Neutrophil (primary cell): ENCODE measurements at regions not wholly inside any gene's neighbourhood (a gene's known extent, or its start where the extent isn't known, plus 50 kb on each side); places are given as distances from the start of the nearest gene placed in this dataset.

ENCODE experiments used
- H3K27ac ChIP-seq: fragments of 200-600 bp; sonication (generic); 2 replicates; pipeline ENCODE4 v1.5.1; 2016; ENCODE audit warnings: mild to moderate bottlenecking, moderate library complexity
- H3K27me3 ChIP-seq: fragments of 200-600 bp; sonication (generic); 2 replicates; pipeline ENCODE4 v1.6.0; 2016; ENCODE audit warnings: mild to moderate bottlenecking
- H3K36me3 ChIP-seq: fragments of 200-600 bp; sonication (generic); 2 replicates; pipeline ENCODE4 v1.5.1; 2017
- H3K4me1 ChIP-seq, 2 experiments: fragments of 200-600 bp in 1 of 2; sonication (generic) in 1 of 2; 1 replicate in 1 of 2; 2 replicates in 1 of 2; pipeline versions ENCODE4 v1.5.1 to v1.6.1; 2013 to 2016; ENCODE audit warnings: low read depth in 1 of 2, low read length in 1 of 2, mild to moderate bottlenecking in 1 of 2, moderate library complexity in 1 of 2; ENCODE audit not compliant: control insufficient read depth in 1 of 2, insufficient read depth in 1 of 2
- H3K4me3 ChIP-seq, 2 experiments: fragments of 200-600 bp in 1 of 2; sonication (generic) in 1 of 2; 1 replicate in 1 of 2; 2 replicates in 1 of 2; pipeline ENCODE4 v1.5.1; 2013 to 2016; ENCODE audit warnings: low read depth in 1 of 2, low read length in 1 of 2, mild to moderate bottlenecking in 1 of 2, moderate library complexity in 1 of 2
- H3K9me3 ChIP-seq: fragments of 200-600 bp; sonication (generic); 2 replicates; pipeline ENCODE4 v1.5.1; 2016
- TF ChIP-seq, protein P1 (sequence below): fragments of 200-600 bp; sonication (generic); IDR thresholded peaks from 2 replicates; pipeline ENCODE4 v1.5.1; 2016; ENCODE audit warnings: antibody characterized with exemption

DNA sequence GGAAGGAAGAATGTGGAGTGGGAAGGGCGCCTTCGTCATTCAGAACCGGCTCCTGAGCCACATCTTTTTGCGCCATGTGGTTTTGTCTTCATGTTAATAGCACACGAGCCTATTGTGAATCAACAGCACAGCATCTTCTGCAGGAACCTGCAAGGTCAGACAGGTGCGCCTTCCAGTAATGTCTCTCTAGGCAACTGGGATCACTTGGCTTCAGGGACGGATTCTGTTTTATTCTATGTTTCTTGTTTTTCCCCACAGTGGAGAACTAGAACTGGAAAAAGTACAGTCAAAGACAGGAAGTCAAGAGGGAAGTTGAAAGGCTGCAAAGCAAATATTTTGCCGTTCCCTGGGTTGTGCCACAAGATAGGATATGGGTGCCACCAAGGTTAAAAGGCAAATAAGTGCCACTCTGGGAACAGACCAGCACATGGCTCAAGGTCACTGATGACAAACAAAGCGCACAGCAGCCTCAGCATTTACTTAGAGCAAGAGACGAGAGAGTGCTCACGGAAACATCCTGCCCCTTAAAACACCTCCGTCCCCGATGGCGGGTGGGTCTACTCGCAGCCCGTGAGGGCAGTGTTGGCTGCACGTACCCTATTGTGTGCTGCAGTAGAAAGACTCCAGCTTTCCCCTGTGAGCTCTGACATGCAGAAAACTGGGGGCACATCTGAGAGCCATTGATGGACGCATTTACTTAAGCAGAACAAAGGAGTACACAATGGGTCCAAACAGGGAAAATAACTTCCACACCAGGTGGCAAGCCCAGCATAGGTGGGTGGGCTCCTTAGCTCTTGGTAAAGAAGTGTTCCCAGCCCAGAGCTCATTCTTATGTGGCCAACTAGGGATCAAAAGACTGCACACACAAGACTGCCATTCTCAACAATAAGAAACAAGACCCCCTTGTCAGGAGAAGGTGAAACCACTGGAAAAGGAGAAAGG, 107.2 kb upstream of the PARD3B start:
- Histone ChIP-seq H3K4me3 (no peak overlapping the region), H3K36me3 (no peaks in the 10 kb centered on the region), H3K4me1 (no peaks in the 10 kb centered on the region), H3K9me3 (no peaks in the 10 kb centered on the region), H3K27ac (no peak overlapping the region), H3K27me3 (no peaks in the 10 kb centered on the region)
- TF ChIP-seq, protein P1, sequence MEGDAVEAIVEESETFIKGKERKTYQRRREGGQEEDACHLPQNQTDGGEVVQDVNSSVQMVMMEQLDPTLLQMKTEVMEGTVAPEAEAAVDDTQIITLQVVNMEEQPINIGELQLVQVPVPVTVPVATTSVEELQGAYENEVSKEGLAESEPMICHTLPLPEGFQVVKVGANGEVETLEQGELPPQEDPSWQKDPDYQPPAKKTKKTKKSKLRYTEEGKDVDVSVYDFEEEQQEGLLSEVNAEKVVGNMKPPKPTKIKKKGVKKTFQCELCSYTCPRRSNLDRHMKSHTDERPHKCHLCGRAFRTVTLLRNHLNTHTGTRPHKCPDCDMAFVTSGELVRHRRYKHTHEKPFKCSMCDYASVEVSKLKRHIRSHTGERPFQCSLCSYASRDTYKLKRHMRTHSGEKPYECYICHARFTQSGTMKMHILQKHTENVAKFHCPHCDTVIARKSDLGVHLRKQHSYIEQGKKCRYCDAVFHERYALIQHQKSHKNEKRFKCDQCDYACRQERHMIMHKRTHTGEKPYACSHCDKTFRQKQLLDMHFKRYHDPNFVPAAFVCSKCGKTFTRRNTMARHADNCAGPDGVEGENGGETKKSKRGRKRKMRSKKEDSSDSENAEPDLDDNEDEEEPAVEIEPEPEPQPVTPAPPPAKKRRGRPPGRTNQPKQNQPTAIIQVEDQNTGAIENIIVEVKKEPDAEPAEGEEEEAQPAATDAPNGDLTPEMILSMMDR, result no peak

DNA sequence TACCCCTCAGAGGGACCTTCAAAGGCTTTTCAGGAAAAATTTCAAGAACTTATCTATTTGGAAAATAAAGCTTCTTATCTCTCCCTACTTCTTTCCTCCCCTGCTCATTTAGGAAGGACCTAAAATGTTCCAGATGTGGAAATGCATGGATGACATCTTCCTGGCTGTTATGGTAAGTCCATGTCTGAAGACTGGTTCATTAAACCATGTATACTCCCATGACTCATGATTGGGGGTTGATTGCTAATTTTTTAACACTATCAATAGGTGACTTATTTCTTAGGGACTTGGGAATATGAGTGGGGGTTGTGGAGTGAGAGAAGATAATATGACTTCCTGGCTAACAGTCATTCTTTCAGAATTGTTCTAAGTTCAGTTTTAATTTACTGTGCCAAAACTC, 104.0 kb upstream of the PARD3B start:
- no peak overlapping the region for H3K27ac ChIP-seq
- TF ChIP-seq, protein P1, result no peak
- no peaks in the 10 kb centered on the region for H3K27me3 ChIP-seq
- no peak overlapping the region for H3K4me3 ChIP-seq
- H3K9me3 ChIP-seq, result no peaks in the 10 kb centered on the region
- no peaks in the 10 kb centered on the region for H3K4me1 ChIP-seq
- no peaks in the 10 kb centered on the region for H3K36me3 ChIP-seq

DNA sequence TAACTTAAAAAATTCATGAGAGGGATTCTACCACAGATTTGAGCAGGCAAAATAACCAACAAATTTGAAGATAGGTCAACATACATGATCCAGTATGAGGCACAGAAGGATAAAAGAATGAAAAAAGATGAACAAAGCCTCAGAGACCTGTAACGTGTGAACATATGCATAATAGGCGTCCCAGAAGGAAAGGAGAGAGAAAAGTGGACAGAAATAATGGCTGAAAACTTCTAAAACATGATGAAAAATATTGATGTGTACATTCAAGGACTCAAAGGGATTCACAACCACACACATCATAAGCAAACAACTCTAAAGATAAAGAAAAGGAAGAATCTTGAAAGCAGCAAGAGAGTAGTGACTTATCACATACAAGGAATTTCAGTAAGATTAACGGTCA, 100.1 kb upstream of the PARD3B start:
- no peaks in the 10 kb centered on the region for H3K9me3 ChIP-seq
- TF ChIP-seq, protein P1, result no peak
- H3K27ac ChIP-seq, result no peak overlapping the region
- H3K36me3 ChIP-seq, result no peaks in the 10 kb centered on the region
- H3K4me1 ChIP-seq, result no peaks in the 10 kb centered on the region
- H3K27me3 ChIP-seq, result no peaks in the 10 kb centered on the region
- H3K4me3 ChIP-seq, result no peak overlapping the region

DNA sequence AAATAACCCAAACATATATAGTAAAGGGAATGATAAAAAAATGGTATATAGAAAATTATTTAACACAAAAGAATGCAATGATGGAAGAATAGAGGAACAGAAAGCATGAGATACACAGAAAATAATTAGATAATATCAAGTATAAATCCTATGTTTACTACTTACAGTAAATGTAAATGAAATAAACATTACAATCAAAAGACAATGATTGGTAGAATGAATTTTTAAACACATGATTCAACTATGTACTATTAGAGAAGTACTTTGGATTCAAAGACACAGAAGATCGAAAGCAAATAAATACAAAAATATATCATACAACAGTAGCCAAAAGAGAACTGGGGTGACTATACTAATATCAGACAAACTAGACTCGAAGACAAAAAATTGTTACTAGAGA, 97.6 kb upstream of the PARD3B start:
- H3K4me1 ChIP-seq, result no peaks in the 10 kb centered on the region
- H3K36me3 ChIP-seq, result no peaks in the 10 kb centered on the region
- no peak overlapping the region for H3K27ac ChIP-seq
- no peak overlapping the region for H3K4me3 ChIP-seq
- TF ChIP-seq, protein P1, result no peak
- no peaks in the 10 kb centered on the region for H3K9me3 ChIP-seq
- no peaks in the 10 kb centered on the region for H3K27me3 ChIP-seq

DNA sequence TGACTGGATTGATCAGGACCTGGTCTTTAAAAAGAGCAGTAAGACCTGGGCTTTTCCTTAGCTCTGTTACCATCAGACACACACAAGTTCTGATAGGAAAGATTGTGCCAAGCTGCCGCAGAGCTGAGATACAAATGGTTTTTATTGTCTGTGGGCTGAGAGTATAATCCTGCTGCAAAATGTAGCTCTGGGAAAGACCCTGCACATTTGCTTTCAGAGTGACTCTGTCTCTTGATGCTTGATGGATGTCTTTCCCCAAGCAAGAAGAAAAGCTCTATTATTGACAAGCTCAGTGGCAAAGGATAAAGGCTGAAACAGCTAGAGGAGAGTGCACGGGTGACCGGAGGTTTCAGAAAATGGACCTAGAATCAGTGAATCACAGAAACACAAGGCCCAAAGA, 95.3 kb upstream of the PARD3B start:
- TF ChIP-seq, protein P1, result no peak
- no peak overlapping the region for H3K4me3 ChIP-seq
- no peak overlapping the region for H3K27ac ChIP-seq
- H3K27me3 ChIP-seq, result no peaks in the 10 kb centered on the region
- H3K4me1 ChIP-seq, result no peaks in the 10 kb centered on the region
- no peaks in the 10 kb centered on the region for H3K9me3 ChIP-seq
- no peaks in the 10 kb centered on the region for H3K36me3 ChIP-seq
